ENCODE measurements at regions not wholly inside any gene's neighbourhood (a gene's known extent, or its start where the extent isn't known, plus 50 kb on each side); places are given as distances from the start of the nearest gene placed in this dataset.

DNA sequence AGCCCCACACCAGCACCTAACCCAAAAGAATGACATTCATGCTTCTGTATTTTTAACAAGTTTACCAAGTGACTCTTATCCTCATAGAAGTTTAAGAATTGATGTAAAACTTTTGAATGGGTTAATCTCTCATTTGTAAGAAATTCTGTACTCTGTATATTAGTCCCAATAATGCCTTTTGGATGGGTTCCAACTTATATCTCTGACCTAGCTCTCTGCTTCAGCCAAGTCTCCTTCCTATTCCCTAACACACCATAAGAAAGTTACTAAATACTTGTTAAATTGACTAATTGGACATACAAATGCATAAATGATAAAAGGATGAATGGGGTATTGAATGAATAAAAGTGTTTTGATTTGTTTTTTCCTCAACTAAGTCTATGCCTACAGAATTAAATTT is 557.3 kb downstream of the TMTC2 start:
- TF ChIP-seq, protein P1, sequence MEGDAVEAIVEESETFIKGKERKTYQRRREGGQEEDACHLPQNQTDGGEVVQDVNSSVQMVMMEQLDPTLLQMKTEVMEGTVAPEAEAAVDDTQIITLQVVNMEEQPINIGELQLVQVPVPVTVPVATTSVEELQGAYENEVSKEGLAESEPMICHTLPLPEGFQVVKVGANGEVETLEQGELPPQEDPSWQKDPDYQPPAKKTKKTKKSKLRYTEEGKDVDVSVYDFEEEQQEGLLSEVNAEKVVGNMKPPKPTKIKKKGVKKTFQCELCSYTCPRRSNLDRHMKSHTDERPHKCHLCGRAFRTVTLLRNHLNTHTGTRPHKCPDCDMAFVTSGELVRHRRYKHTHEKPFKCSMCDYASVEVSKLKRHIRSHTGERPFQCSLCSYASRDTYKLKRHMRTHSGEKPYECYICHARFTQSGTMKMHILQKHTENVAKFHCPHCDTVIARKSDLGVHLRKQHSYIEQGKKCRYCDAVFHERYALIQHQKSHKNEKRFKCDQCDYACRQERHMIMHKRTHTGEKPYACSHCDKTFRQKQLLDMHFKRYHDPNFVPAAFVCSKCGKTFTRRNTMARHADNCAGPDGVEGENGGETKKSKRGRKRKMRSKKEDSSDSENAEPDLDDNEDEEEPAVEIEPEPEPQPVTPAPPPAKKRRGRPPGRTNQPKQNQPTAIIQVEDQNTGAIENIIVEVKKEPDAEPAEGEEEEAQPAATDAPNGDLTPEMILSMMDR (IDR thresholded peaks at IDR 0.05; ENCODE audit: borderline replicate concordance, extremely low read depth, low read length, poor library complexity, severe bottlenecking) = no peak
- TF ChIP-seq EZH2 (IDR thresholded peaks at IDR 0.05; ENCODE audit: borderline replicate concordance, low read depth, low read length, severe bottlenecking) = no peak

Data from DND-41 (cell line).